Thyroid gland (tissue), 4 donors: ENCODE measurements at regions not wholly inside any gene's neighbourhood (a gene's known extent, or its start where the extent isn't known, plus 50 kb on each side); places are given as distances from the start of the nearest gene placed in this dataset.

ENCODE experiments used
- POLR2A ChIP-seq, 2 donors: fragments of 450-650 bp; IDR thresholded peaks; one replicate each; pipeline ENCODE4 v1.6.1; 2017; ENCODE audit warnings: antibody characterized with exemption in 2 of 2, mild to moderate bottlenecking in 2 of 2, moderate library complexity in 1 of 2
- TF ChIP-seq, protein P1 (sequence below), 6 experiments: fragments of 200-600 bp in 3 of 6; fragments of 450-650 bp in 3 of 6; sonication (generic) in 3 of 6; IDR thresholded peaks; one replicate each; pipeline ENCODE4 v1.5.1; 2016 to 2019; ENCODE audit warnings: antibody characterized with exemption in 6 of 6, mild to moderate bottlenecking in 2 of 6, inconsistent platforms in 1 of 6, moderate library complexity in 1 of 6

DNA sequence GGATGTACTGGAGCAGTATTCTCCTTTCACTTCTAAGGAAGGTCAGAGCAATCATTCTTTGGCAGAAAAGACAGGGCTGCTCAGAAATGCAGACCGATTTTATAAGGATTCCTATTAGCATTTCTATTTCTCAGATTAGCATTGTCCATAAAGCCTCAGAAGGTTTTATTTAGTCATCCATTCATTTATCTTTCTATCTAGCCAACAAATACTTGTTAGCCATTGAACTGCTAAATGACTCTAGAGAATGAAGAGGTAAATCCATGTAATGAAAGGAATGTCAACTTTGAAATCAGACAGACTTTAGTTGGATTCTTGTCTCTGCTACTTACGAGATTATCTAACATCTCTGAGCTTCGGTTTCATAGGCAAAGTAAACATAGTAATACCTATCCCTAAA is 165.2 kb downstream of the SLC25A46 start:
- TF ChIP-seq, protein P1, sequence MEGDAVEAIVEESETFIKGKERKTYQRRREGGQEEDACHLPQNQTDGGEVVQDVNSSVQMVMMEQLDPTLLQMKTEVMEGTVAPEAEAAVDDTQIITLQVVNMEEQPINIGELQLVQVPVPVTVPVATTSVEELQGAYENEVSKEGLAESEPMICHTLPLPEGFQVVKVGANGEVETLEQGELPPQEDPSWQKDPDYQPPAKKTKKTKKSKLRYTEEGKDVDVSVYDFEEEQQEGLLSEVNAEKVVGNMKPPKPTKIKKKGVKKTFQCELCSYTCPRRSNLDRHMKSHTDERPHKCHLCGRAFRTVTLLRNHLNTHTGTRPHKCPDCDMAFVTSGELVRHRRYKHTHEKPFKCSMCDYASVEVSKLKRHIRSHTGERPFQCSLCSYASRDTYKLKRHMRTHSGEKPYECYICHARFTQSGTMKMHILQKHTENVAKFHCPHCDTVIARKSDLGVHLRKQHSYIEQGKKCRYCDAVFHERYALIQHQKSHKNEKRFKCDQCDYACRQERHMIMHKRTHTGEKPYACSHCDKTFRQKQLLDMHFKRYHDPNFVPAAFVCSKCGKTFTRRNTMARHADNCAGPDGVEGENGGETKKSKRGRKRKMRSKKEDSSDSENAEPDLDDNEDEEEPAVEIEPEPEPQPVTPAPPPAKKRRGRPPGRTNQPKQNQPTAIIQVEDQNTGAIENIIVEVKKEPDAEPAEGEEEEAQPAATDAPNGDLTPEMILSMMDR (IDR thresholded peaks at IDR 0.05): no peak
- TF ChIP-seq POLR2A (IDR thresholded peaks at IDR 0.05): no peak
